Right atrium auricular region (tissue), 2 donors: ENCODE measurements at regions not wholly inside any gene's neighbourhood (a gene's known extent, or its start where the extent isn't known, plus 50 kb on each side); places are given as distances from the start of the nearest gene placed in this dataset.

Experiments used
- DNase-seq: peaks from one replicate; pipeline ENCODE4 v3.0.0-alpha.2; 2019; ENCODE audit warnings: low spot score
- H3K27ac ChIP-seq, 2 donors: fragments of 200-600 bp; sonication (generic); 1 replicate in 1 of 2; 2 replicates in 1 of 2; pipeline ENCODE4 v1.5.1; 2016 to 2019
- H3K27me3 ChIP-seq, 2 donors: fragments of 200-600 bp; sonication (generic); one replicate each; pipeline versions ENCODE4 v1.5.1 to v1.6.0; 2017 to 2019
- H3K36me3 ChIP-seq: fragments of 200-600 bp; sonication (generic); one replicate; pipeline ENCODE4 v1.5.1; 2016
- H3K4me1 ChIP-seq, 2 donors: fragments of 200-600 bp; sonication (generic); one replicate each; pipeline versions ENCODE4 v1.5.1 to v1.6.0; 2017 to 2019
- H3K4me3 ChIP-seq, 2 donors: fragments of 200-600 bp; sonication (generic); 1 replicate in 1 of 2; 2 replicates in 1 of 2; pipeline ENCODE4 v1.5.1; 2017 to 2019; ENCODE audit warnings: mild to moderate bottlenecking in 1 of 2, moderate library complexity in 1 of 2
- H3K9me3 ChIP-seq, 2 donors: fragments of 200-600 bp; sonication (generic); one replicate each; pipeline ENCODE4 v1.5.1; 2019
- CTCF ChIP-seq, 2 donors: fragments of 200-600 bp; sonication (generic); IDR thresholded peaks; one replicate each; pipeline ENCODE4 v1.5.1; 2019; ENCODE audit warnings: antibody characterized with exemption in 2 of 2

- no peak for TF ChIP-seq CTCF (IDR thresholded peaks at IDR 0.05)
- no peak overlapping the region for H3K4me3 ChIP-seq
- no peaks in the 10 kb centered on the region for H3K27me3 ChIP-seq
- no peak for DNase-seq
- no peaks in the 10 kb centered on the region for H3K4me1 ChIP-seq
- H3K36me3 ChIP-seq: no peaks in the 10 kb centered on the region
- no peaks in the 10 kb centered on the region for H3K9me3 ChIP-seq
- no peak overlapping the region for H3K27ac ChIP-seq
Measured at GRCh38 chr9:8088477-8088876, 288.9 kb upstream of the DMAC1 start.

- Histone ChIP-seq H3K4me1 (no peaks in the 10 kb centered on the region), H3K36me3 (no peaks in the 10 kb centered on the region), H3K27me3 (no peaks in the 10 kb centered on the region), H3K27ac (no peak overlapping the region), H3K9me3 (no peaks in the 10 kb centered on the region), H3K4me3 (no peak overlapping the region)
- no peak for DNase-seq
- no peak for TF ChIP-seq CTCF (IDR thresholded peaks at IDR 0.05)
Measured at GRCh38 chr9:8085986-8086385, 286.4 kb upstream of the DMAC1 start.

GRCh38 chr9:8078641-8079140 lies 279.1 kb upstream of the DMAC1 start:
- DNase-seq: no peak
- H3K27me3 ChIP-seq: no peaks in the 10 kb centered on the region
- no peak overlapping the region for H3K27ac ChIP-seq
- no peaks in the 10 kb centered on the region for H3K36me3 ChIP-seq
- H3K4me1 ChIP-seq: no peaks in the 10 kb centered on the region
- H3K4me3 ChIP-seq: no peak overlapping the region
- no peaks in the 10 kb centered on the region for H3K9me3 ChIP-seq
- no peak for TF ChIP-seq CTCF (IDR thresholded peaks at IDR 0.05)

DNA sequence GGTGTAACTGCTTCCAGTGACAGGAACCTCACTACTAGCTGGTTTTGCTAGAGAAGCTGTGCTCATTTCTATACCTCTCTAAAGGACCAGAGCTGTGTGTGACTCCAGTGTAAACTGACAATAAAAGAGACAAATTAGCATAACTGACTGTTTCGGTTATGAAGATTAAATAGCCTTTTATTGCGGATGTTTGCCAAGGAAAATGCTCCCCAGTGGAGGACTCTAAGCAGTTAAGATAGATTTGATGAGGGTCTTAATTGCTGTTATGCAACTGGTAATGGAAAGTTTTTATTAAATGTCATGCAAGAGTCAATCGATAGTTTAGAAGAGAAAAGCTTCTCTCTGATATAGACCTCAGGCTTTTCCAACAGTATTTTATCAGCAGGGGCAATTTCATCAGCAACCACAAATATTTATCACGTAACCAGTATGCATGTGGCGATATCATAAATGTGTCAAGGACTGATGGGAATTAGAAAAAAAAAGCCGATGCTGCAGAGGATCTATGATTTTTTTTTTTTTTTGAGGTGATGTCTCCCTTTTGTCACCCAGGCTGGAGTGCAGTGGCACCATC lies 275.2 kb upstream of the DMAC1 start:
- Histone ChIP-seq H3K36me3 (no peaks in the 10 kb centered on the region), H3K4me1 (no peaks in the 10 kb centered on the region), H3K27me3 (no peaks in the 10 kb centered on the region), H3K27ac (no peak overlapping the region), H3K9me3 (no peaks in the 10 kb centered on the region), H3K4me3 (no peak overlapping the region)
- TF ChIP-seq CTCF (IDR thresholded peaks at IDR 0.05): no peak
- no peak for DNase-seq

DNA sequence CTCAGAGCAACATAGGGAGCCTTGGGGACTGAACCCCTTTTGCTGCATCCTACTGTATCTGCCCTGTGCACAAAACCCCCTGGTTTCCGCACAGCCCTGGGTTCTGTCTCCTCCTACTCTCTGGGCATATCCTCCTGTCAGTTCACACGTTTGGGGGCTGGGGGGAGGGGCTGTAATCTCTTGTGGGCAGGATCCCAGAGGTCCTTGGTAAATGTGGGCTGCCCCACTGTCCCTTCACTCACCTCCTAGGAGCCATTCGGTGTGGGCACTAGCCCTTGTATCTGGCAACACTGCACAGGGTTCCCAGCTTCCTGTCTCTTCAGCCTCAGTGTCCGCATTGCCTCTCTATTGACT lies 271.8 kb upstream of the DMAC1 start:
- H3K27ac ChIP-seq: no peak overlapping the region
- no peaks in the 10 kb centered on the region for H3K36me3 ChIP-seq
- DNase-seq: no peak
- H3K27me3 ChIP-seq: no peaks in the 10 kb centered on the region
- no peaks in the 10 kb centered on the region for H3K4me1 ChIP-seq
- H3K4me3 ChIP-seq: no peak overlapping the region
- no peaks in the 10 kb centered on the region for H3K9me3 ChIP-seq
- no peak for TF ChIP-seq CTCF (IDR thresholded peaks at IDR 0.05)

GRCh38 chr9:8070779-8071444 lies 271.3 kb upstream of the DMAC1 start:
- DNase-seq: no peak
- no peak overlapping the region for H3K4me3 ChIP-seq

More at GRCh38 chr9:8070779-8071444, 271.3 kb upstream of the DMAC1 start:
- no peaks in the 10 kb centered on the region for H3K27me3 ChIP-seq
- no peak overlapping the region for H3K27ac ChIP-seq
- no peak for TF ChIP-seq CTCF (IDR thresholded peaks at IDR 0.05)
- no peaks in the 10 kb centered on the region for H3K4me1 ChIP-seq
- H3K36me3 ChIP-seq: no peaks in the 10 kb centered on the region
- no peaks in the 10 kb centered on the region for H3K9me3 ChIP-seq
